ENCODE measurements at regions not wholly inside any gene's neighbourhood (a gene's known extent, or its start where the extent isn't known, plus 50 kb on each side); places are given as distances from the start of the nearest gene placed in this dataset.

- H4K20me1 ChIP-seq (ENCODE audit: control insufficient read depth, extremely low read depth, insufficient read depth, low read length): no peaks in the 10 kb centered on the region
- H2AFZ ChIP-seq (ENCODE audit: low read length): no peak overlapping the region
- no peaks in the 10 kb centered on the region for H3K9me3 ChIP-seq (ENCODE audit: control insufficient read depth, insufficient read depth, low read depth, low read length)
- no peaks in the 10 kb centered on the region for H3K36me3 ChIP-seq (ENCODE audit: control insufficient read depth, insufficient read depth, low read length)
- no peaks in the 10 kb centered on the region for H3K27me3 ChIP-seq (ENCODE audit: control insufficient read depth, insufficient read depth, low read length)
- peak in 1 of 2 donors; percentile 85 for DNase-seq (ENCODE audit: low read depth in 2 of 2)
- no peak overlapping the region for H3K4me3 ChIP-seq (replicated peaks in 1 of 4; ENCODE audit: control extremely low read depth in 1 of 4, insufficient read depth in 1 of 4, low read depth in 3 of 4, low read length in 4 of 4)
- H3K4me2 ChIP-seq (ENCODE audit: extremely low read depth, insufficient read depth, low read length): no peak overlapping the region
- no peaks in the 10 kb centered on the region for H3K79me2 ChIP-seq (ENCODE audit: control insufficient read depth, insufficient read depth, low read length)
- no peak overlapping the region for H3K27ac ChIP-seq (ENCODE audit: insufficient read depth, low read length)
- peaks cover 17% of the 10 kb centered on the region for H3K4me1 ChIP-seq (ENCODE audit: control insufficient read depth, extremely low read depth, insufficient read depth, low read length)
- no peak overlapping the region for H3K9ac ChIP-seq (ENCODE audit: insufficient read depth, low read length)
- TF ChIP-seq, protein P1, sequence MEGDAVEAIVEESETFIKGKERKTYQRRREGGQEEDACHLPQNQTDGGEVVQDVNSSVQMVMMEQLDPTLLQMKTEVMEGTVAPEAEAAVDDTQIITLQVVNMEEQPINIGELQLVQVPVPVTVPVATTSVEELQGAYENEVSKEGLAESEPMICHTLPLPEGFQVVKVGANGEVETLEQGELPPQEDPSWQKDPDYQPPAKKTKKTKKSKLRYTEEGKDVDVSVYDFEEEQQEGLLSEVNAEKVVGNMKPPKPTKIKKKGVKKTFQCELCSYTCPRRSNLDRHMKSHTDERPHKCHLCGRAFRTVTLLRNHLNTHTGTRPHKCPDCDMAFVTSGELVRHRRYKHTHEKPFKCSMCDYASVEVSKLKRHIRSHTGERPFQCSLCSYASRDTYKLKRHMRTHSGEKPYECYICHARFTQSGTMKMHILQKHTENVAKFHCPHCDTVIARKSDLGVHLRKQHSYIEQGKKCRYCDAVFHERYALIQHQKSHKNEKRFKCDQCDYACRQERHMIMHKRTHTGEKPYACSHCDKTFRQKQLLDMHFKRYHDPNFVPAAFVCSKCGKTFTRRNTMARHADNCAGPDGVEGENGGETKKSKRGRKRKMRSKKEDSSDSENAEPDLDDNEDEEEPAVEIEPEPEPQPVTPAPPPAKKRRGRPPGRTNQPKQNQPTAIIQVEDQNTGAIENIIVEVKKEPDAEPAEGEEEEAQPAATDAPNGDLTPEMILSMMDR (conservative IDR thresholded peaks at IDR 0.05 in 1 of 2, IDR thresholded peaks at IDR 0.05 in 1 of 2; ENCODE audit: low read depth in 1 of 2, low read length in 2 of 2): no peak
- TF ChIP-seq EZH2 (IDR thresholded peaks at IDR 0.05; ENCODE audit: low read length, missing control alignments): no peak
Observed at GRCh38 chr7:47654672-47655298, 72.9 kb upstream of the TNS3 start.

GRCh38 chr7:47653550-47654411 is 71.9 kb upstream of the TNS3 start:
- no peaks in the 10 kb centered on the region for H4K20me1 ChIP-seq (ENCODE audit: control insufficient read depth, extremely low read depth, insufficient read depth, low read length)
- no peak overlapping the region for H2AFZ ChIP-seq (ENCODE audit: low read length)
- H3K4me1 ChIP-seq (ENCODE audit: control insufficient read depth, extremely low read depth, insufficient read depth, low read length): peaks cover 17% of the 10 kb centered on the region
- DNase-seq (ENCODE audit: low read depth in 2 of 2): peak; percentile 68 to 83
- H3K27ac ChIP-seq (ENCODE audit: insufficient read depth, low read length): no peak overlapping the region
- no peak overlapping the region for H3K4me2 ChIP-seq (ENCODE audit: extremely low read depth, insufficient read depth, low read length)
- H3K79me2 ChIP-seq (ENCODE audit: control insufficient read depth, insufficient read depth, low read length): no peaks in the 10 kb centered on the region
- no peak overlapping the region for H3K9ac ChIP-seq (ENCODE audit: insufficient read depth, low read length)
- H3K4me3 ChIP-seq (replicated peaks in 1 of 4; ENCODE audit: control extremely low read depth in 1 of 4, insufficient read depth in 1 of 4, low read depth in 3 of 4, low read length in 4 of 4): no peak overlapping the region
- H3K36me3 ChIP-seq (ENCODE audit: control insufficient read depth, insufficient read depth, low read length): no peaks in the 10 kb centered on the region
- H3K9me3 ChIP-seq (ENCODE audit: control insufficient read depth, insufficient read depth, low read depth, low read length): no peaks in the 10 kb centered on the region
- no peak for TF ChIP-seq EZH2 (IDR thresholded peaks at IDR 0.05; ENCODE audit: low read length, missing control alignments)
- TF ChIP-seq, protein P1 (conservative IDR thresholded peaks at IDR 0.05 in 1 of 2, IDR thresholded peaks at IDR 0.05 in 1 of 2; ENCODE audit: low read depth in 1 of 2, low read length in 2 of 2): no peak
- H3K27me3 ChIP-seq (ENCODE audit: control insufficient read depth, insufficient read depth, low read length): no peaks in the 10 kb centered on the region

DNA sequence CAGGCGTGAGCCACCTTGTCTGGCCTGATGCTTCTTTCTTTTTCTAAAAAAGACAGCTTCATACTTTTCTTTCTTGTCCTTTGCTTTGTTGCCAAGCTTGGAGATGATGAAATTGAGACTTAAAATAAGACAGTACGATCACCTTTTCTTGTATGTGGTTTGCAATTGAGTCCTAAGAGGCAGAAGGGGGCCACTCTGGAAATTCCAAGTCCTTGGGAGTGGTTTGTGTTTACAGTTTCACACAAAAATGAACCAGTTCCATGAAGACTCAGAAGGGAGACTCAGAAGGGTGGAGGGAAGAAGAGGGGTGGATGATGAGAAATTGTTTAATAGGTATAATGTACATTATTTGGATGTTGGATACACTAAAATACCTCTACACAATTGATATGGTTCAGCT is 70.7 kb upstream of the TNS3 start:
- Histone ChIP-seq H3K9ac (ENCODE audit: insufficient read depth, low read length) (no peak overlapping the region), H3K4me2 (ENCODE audit: extremely low read depth, insufficient read depth, low read length) (no peak overlapping the region), H2AFZ (ENCODE audit: low read length) (no peak overlapping the region), H3K79me2 (ENCODE audit: control insufficient read depth, insufficient read depth, low read length) (no peaks in the 10 kb centered on the region), H4K20me1 (ENCODE audit: control insufficient read depth, extremely low read depth, insufficient read depth, low read length) (no peaks in the 10 kb centered on the region), H3K36me3 (ENCODE audit: control insufficient read depth, insufficient read depth, low read length) (no peaks in the 10 kb centered on the region), H3K4me1 (ENCODE audit: control insufficient read depth, extremely low read depth, insufficient read depth, low read length) (peaks cover 17% of the 10 kb centered on the region), H3K4me3 (replicated peaks in 1 of 4; ENCODE audit: control extremely low read depth in 1 of 4, insufficient read depth in 1 of 4, low read depth in 3 of 4, low read length in 4 of 4) (no peak overlapping the region), H3K9me3 (ENCODE audit: control insufficient read depth, insufficient read depth, low read depth, low read length) (no peaks in the 10 kb centered on the region), H3K27me3 (ENCODE audit: control insufficient read depth, insufficient read depth, low read length) (no peaks in the 10 kb centered on the region), H3K27ac (ENCODE audit: insufficient read depth, low read length) (no peak overlapping the region)
- TF ChIP-seq EZH2 (IDR thresholded peaks at IDR 0.05; ENCODE audit: low read length, missing control alignments): no peak
- TF ChIP-seq, protein P1 (conservative IDR thresholded peaks at IDR 0.05 in 1 of 2, IDR thresholded peaks at IDR 0.05 in 1 of 2; ENCODE audit: low read depth in 1 of 2, low read length in 2 of 2): no peak
- peak in 1 of 2 donors; percentile 36 for DNase-seq (ENCODE audit: low read depth in 2 of 2)

All from fibroblast of lung (primary cell).